ENCODE measurements at regions not wholly inside any gene's neighbourhood (a gene's known extent, or its start where the extent isn't known, plus 50 kb on each side); places are given as distances from the start of the nearest gene placed in this dataset.

DNA sequence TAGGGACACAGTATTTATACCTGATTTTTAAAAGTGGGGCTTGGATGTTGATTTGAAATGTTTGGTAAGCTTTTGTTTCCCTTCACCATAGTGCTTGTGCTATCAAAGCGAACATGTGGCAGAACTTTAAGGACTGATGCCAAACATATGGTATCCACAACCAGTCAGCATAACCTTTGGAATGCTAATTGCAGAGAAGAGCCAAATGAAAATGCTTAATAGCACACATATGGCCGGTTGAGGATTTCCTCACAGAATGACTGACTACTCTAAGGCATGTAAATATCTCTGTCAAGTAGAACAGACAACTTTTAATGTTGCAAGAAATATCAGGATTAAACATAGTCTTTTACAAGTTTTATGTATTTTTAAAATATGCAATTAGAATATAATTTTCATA is 120.9 kb upstream of the COL3A1 start:
- TF ChIP-seq, protein P1, sequence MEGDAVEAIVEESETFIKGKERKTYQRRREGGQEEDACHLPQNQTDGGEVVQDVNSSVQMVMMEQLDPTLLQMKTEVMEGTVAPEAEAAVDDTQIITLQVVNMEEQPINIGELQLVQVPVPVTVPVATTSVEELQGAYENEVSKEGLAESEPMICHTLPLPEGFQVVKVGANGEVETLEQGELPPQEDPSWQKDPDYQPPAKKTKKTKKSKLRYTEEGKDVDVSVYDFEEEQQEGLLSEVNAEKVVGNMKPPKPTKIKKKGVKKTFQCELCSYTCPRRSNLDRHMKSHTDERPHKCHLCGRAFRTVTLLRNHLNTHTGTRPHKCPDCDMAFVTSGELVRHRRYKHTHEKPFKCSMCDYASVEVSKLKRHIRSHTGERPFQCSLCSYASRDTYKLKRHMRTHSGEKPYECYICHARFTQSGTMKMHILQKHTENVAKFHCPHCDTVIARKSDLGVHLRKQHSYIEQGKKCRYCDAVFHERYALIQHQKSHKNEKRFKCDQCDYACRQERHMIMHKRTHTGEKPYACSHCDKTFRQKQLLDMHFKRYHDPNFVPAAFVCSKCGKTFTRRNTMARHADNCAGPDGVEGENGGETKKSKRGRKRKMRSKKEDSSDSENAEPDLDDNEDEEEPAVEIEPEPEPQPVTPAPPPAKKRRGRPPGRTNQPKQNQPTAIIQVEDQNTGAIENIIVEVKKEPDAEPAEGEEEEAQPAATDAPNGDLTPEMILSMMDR (IDR thresholded peaks at IDR 0.05): no peak
- TF ChIP-seq POLR2A (IDR thresholded peaks at IDR 0.05): no peak

Measured in testis (tissue), 2 donors.